Muscle layer of colon (tissue), 2 donors: ENCODE measurements at regions not wholly inside any gene's neighbourhood (a gene's known extent, or its start where the extent isn't known, plus 50 kb on each side); places are given as distances from the start of the nearest gene placed in this dataset.

Source experiments
- H3K27ac ChIP-seq: one replicate; pipeline ENCODE4 v1.7.0; 2013; ENCODE audit warnings: low read depth, mild to moderate bottlenecking, low read length, moderate library complexity
- H3K27me3 ChIP-seq, 2 donors: one replicate each; pipeline ENCODE4 v1.7.0; 2013; ENCODE audit warnings: low read length in 2 of 2, mild to moderate bottlenecking in 2 of 2; ENCODE audit not compliant: insufficient read depth in 2 of 2, control insufficient read depth in 1 of 2
- H3K36me3 ChIP-seq: one replicate; pipeline ENCODE4 v1.7.0; 2013; ENCODE audit warnings: mild to moderate bottlenecking, low read length; ENCODE audit not compliant: insufficient read depth
- H3K4me1 ChIP-seq: one replicate; pipeline ENCODE4 v1.7.0; 2013; ENCODE audit warnings: mild to moderate bottlenecking, low read length; ENCODE audit not compliant: insufficient read depth
- H3K4me3 ChIP-seq, 2 donors: one replicate each; pipeline ENCODE4 v1.7.0; 2013; ENCODE audit warnings: low read length in 2 of 2, low read depth in 1 of 2, mild to moderate bottlenecking in 1 of 2, moderate library complexity in 1 of 2
- H3K9ac ChIP-seq: one replicate; pipeline ENCODE4 v1.7.0; 2013; ENCODE audit warnings: low read length
- H3K9me3 ChIP-seq: one replicate; pipeline ENCODE4 v1.7.0; 2013; ENCODE audit warnings: mild to moderate bottlenecking, low read length
- donor health status: abdominal sarcoma.
- donor health status: Adenocarcinoma of cecum.

- no peaks in the 10 kb centered on the region for H3K36me3 ChIP-seq
- no peaks in the 10 kb centered on the region for H3K4me1 ChIP-seq
- H3K27ac ChIP-seq, result no peak overlapping the region
- H3K9me3 ChIP-seq, result no peaks in the 10 kb centered on the region
- H3K4me3 ChIP-seq, result no peak overlapping the region
- H3K27me3 ChIP-seq, result no peaks in the 10 kb centered on the region
- no peak overlapping the region for H3K9ac ChIP-seq
Observed at GRCh38 chr2:64789466-64790320, 136.0 kb upstream of the SERTAD2 start.

GRCh38 chr2:64792300-64792699, 138.6 kb upstream of the SERTAD2 start:
- Histone ChIP-seq H3K4me1 (no peaks in the 10 kb centered on the region), H3K9ac (no peak overlapping the region), H3K36me3 (no peaks in the 10 kb centered on the region), H3K9me3 (no peaks in the 10 kb centered on the region), H3K27me3 (no peaks in the 10 kb centered on the region), H3K4me3 (no peak overlapping the region), H3K27ac (no peak overlapping the region)

DNA sequence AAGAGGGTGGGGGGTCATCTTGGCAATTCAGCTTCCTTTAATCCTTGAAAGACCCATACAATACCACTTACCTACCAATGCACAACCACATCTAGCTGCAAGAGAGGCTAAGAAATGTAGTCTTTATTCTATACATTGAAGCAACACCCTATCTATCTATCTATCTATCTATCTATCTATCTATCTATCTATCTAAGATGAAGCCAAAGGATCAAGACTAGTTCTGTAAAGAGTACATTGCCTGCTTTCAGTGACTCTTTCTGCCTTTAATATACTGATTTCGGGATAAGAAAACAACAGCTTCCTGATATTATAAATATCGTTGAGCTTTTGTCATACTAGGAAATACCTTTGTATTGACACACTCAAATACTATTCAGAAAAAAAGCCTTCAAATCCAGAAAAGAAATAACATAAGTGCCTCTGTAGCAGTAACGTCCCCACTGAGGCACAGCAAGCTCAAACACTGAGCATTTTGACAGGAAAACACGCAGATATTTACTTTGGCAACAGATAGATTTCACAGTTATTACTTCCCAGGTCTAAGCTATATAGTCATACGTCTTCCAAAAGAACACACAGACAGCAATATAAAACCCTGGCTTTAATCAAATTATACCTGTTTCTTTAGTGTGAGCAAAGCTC, 139.4 kb upstream of the SERTAD2 start:
- Histone ChIP-seq H3K27me3 (no peaks in the 10 kb centered on the region), H3K36me3 (no peaks in the 10 kb centered on the region), H3K4me1 (peaks cover 3% of the 10 kb centered on the region), H3K9me3 (no peaks in the 10 kb centered on the region), H3K4me3 (no peak overlapping the region), H3K9ac (no peak overlapping the region), H3K27ac (no peak overlapping the region)

DNA sequence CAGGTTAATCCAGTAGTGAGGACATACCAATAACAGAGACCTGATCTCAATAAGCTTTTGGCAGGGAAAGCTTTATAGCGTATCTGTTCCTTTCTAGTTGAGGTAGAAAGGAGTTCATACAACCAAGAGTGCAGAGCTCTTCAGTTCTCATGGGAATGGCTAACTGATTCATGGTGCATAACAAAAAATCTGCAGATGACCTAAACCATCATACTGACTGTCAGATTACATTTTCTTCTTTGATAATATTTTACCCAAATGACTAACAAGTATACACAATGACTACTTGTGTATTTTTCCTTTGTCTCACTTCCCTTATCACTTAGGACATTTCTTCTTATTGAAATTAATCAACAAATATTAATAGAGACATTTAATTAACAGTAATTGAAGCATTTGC, 140.0 kb upstream of the SERTAD2 start:
- Histone ChIP-seq H3K27me3 (no peaks in the 10 kb centered on the region), H3K4me3 (no peak overlapping the region), H3K27ac (no peak overlapping the region), H3K4me1 (peaks cover 3% of the 10 kb centered on the region), H3K9ac (no peak overlapping the region), H3K36me3 (no peaks in the 10 kb centered on the region), H3K9me3 (no peaks in the 10 kb centered on the region)

GRCh38 chr2:64794426-64794995, 140.8 kb upstream of the SERTAD2 start:
- Histone ChIP-seq H3K27ac (no peak overlapping the region), H3K4me3 (peak overlapping the region in 1 of 2 donors; percentile 6), H3K36me3 (no peaks in the 10 kb centered on the region), H3K9ac (no peak overlapping the region), H3K9me3 (no peaks in the 10 kb centered on the region), H3K27me3 (no peaks in the 10 kb centered on the region), H3K4me1 (peaks cover 3% of the 10 kb centered on the region)

DNA sequence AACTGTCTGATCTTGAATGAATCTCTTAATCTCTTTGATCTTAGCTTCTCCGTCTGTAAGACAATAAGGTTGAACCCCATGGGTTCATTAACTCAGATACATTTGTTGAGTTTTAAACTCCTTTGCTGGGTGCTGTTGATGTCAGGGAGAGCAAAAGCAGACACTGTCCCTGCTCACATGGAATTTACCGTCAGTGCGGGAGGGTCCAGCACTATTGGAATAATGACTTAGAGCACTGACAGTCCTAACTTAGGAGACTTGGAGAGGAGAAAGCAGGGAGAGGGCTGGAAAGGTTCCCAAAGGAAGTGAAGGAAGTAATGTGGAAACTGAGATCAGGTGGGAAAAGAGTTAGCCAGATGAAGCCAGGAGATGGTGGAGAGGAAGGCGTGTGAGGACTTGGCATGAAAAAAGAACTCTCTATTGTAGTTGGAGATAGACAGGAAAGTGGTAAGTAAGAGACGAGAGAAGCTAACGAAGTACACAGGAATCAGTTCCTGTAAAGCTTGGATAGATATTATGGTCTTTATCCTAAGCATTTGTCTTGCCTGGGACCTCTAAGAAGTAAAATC, 141.4 kb upstream of the SERTAD2 start:
- Histone ChIP-seq H3K9me3 (no peaks in the 10 kb centered on the region), H3K4me1 (peaks cover 3% of the 10 kb centered on the region), H3K27me3 (no peaks in the 10 kb centered on the region), H3K9ac (no peak overlapping the region), H3K36me3 (no peaks in the 10 kb centered on the region), H3K27ac (no peak overlapping the region), H3K4me3 (peak overlapping the region in 1 of 2 donors; percentile 6)

DNA sequence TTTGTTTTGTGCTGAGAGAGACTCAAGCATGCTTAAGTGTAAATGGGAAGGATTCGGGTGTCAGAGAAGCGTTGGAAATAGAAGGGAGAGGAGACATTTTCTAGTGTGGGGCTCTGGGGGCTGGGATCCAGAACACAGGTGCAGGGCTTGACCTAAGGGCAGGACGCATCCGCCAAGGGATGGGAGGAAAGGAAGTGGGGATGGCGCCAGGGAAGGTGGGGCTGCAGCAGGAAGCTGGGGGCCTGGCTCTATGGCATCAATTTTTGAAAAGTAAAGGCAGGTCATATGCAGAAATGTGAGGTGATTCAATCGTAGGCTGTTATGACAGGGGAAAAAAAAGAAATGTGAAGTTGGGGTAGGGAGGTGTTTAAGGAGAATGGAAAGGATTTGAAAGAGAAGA, 143.2 kb upstream of the SERTAD2 start:
- no peak overlapping the region for H3K9ac ChIP-seq
- no peak overlapping the region for H3K27ac ChIP-seq
- no peaks in the 10 kb centered on the region for H3K36me3 ChIP-seq
- H3K4me3 ChIP-seq, result no peak overlapping the region
- no peaks in the 10 kb centered on the region for H3K27me3 ChIP-seq
- H3K4me1 ChIP-seq, result peaks cover 3% of the 10 kb centered on the region
- H3K9me3 ChIP-seq, result no peaks in the 10 kb centered on the region

DNA sequence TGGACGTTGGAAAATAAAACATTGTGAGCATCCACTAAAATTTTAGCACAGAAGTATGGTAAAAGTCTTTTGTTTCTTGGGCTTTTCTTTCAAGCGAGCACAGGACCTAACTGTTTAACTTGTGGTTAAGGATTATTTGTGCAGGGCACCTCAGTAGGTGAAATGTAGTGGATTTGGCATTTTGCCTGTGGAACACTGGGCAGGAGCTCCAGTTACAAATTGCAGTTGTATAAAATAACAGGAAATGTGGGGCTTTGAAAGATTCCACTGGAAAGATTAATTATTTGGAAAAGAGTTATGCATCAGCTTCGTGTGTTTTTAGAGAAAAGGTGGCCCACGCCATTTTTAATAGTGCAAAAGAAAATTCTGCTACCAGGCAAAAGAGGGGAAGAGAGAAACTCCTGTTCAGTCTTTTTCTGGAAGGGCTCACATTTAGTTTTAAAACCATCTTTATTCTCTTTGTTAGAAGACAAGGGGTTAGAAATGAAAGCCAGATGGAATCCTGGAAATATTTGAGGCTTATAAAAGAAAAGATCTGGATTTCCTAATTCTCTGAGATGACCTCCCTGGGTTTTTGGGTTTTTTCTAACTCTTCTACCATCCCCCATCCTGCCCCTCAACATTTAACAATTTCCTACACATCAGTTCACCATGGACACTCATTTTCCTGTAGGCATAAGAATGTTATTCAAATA, 144.3 kb upstream of the SERTAD2 start:
- no peaks in the 10 kb centered on the region for H3K36me3 ChIP-seq
- H3K4me1 ChIP-seq, result peaks cover 3% of the 10 kb centered on the region
- no peaks in the 10 kb centered on the region for H3K9me3 ChIP-seq
- H3K9ac ChIP-seq, result no peak overlapping the region
- no peaks in the 10 kb centered on the region for H3K27me3 ChIP-seq
- no peak overlapping the region for H3K27ac ChIP-seq
- no peak overlapping the region for H3K4me3 ChIP-seq

DNA sequence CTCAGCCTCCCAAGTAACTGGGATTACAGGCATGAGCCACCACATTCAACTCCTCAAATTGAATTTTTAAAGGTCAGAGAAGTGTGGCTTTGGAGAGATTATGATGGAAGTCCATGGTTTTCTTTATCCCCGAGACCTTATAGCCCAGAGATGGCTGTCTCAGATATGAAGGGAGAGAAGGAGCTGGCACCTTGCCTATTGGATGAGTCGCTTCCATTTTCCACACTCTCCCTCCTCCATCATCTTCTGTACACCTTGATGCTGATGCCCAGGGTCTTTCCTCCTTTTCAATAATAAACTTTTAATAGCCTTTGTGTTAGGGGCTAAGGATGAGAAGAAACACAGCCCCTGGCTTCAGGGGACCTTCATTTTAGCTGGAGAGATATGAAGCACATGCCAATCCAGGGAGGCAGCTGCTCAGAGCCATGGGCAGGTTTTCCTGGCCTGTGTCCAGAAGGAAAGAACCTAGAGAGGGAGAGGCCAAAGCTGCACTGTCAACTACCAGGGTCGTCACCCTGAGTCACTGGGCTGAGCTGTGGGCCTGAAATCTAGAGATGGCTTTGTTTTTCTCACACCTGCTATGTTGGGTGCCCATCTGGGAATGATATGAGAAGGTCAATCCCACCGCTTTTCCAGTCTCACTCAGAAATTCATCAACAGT, 146.0 kb upstream of the SERTAD2 start:
- H3K4me1 ChIP-seq, result peaks cover 3% of the 10 kb centered on the region
- H3K9ac ChIP-seq, result no peak overlapping the region
- no peaks in the 10 kb centered on the region for H3K36me3 ChIP-seq
- H3K4me3 ChIP-seq, result no peak overlapping the region
- no peak overlapping the region for H3K27ac ChIP-seq
- H3K27me3 ChIP-seq, result no peaks in the 10 kb centered on the region
- no peaks in the 10 kb centered on the region for H3K9me3 ChIP-seq

DNA sequence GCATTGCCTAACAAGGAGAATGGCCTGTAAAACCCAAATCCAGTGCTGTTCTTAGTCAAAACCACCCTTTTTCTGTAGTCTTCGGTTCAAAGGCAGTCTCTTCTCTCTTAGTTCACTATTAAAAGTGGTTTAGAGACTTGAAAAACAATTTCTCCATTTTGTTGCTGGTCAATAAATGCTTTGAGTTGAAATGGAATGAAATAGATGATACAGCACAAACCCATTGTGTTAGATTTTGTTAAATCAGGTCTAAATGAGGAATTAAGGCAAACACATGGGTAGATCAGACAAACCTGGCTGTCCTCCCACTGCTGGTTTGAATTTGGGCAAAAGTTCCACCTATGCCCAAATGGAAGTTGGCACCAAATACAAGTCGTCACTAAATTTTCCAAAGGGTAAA, 150.1 kb upstream of the SERTAD2 start:
- H3K27me3 ChIP-seq, result no peaks in the 10 kb centered on the region
- H3K27ac ChIP-seq, result no peak overlapping the region
- no peak overlapping the region for H3K4me3 ChIP-seq
- H3K9me3 ChIP-seq, result no peaks in the 10 kb centered on the region
- no peak overlapping the region for H3K9ac ChIP-seq
- H3K36me3 ChIP-seq, result no peaks in the 10 kb centered on the region
- no peaks in the 10 kb centered on the region for H3K4me1 ChIP-seq

DNA sequence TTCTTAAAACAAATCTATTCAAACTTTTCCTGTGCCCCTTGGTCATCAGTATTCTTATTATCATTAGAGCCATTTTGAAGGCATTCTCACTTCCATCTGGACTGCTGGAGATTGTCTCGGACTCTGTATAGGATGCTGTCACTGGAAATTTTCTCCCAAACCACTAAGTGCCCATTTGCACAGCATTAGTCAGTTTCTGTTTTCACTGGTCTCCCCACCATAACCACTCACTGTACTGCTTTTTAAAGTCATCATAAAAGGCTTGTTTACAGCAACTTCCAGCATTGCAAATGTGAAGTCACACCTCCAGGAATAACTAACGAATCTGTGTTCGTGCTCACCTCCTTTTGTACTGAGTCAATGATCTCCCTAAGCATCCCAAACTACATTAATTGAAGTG, 150.9 kb upstream of the SERTAD2 start:
- Histone ChIP-seq H3K9me3 (no peaks in the 10 kb centered on the region), H3K4me1 (no peaks in the 10 kb centered on the region), H3K9ac (no peak overlapping the region), H3K27ac (no peak overlapping the region), H3K4me3 (no peak overlapping the region), H3K36me3 (no peaks in the 10 kb centered on the region), H3K27me3 (no peaks in the 10 kb centered on the region)
